Right atrium auricular region (tissue), 2 donors: ENCODE measurements at regions not wholly inside any gene's neighbourhood (a gene's known extent, or its start where the extent isn't known, plus 50 kb on each side); places are given as distances from the start of the nearest gene placed in this dataset.

Experiments used
- DNase-seq: peaks from one replicate; pipeline ENCODE4 v3.0.0-alpha.2; 2019; ENCODE audit warnings: low spot score
- H3K27ac ChIP-seq, 2 donors: fragments of 200-600 bp; sonication (generic); 1 replicate in 1 of 2; 2 replicates in 1 of 2; pipeline ENCODE4 v1.5.1; 2016 to 2019
- H3K27me3 ChIP-seq, 2 donors: fragments of 200-600 bp; sonication (generic); one replicate each; pipeline versions ENCODE4 v1.5.1 to v1.6.0; 2017 to 2019
- H3K36me3 ChIP-seq: fragments of 200-600 bp; sonication (generic); one replicate; pipeline ENCODE4 v1.5.1; 2016
- H3K4me1 ChIP-seq, 2 donors: fragments of 200-600 bp; sonication (generic); one replicate each; pipeline versions ENCODE4 v1.5.1 to v1.6.0; 2017 to 2019
- H3K4me3 ChIP-seq, 2 donors: fragments of 200-600 bp; sonication (generic); 1 replicate in 1 of 2; 2 replicates in 1 of 2; pipeline ENCODE4 v1.5.1; 2017 to 2019; ENCODE audit warnings: mild to moderate bottlenecking in 1 of 2, moderate library complexity in 1 of 2
- H3K9me3 ChIP-seq, 2 donors: fragments of 200-600 bp; sonication (generic); one replicate each; pipeline ENCODE4 v1.5.1; 2019
- TF ChIP-seq, protein P1 (sequence below), 2 donors: fragments of 200-600 bp; sonication (generic); IDR thresholded peaks; one replicate each; pipeline ENCODE4 v1.5.1; 2019; ENCODE audit warnings: antibody characterized with exemption in 2 of 2

GRCh38 chr6:147087641-147088040 is 116.6 kb upstream of the STXBP5 start:
- H3K4me1 ChIP-seq, result no peaks in the 10 kb centered on the region
- no peak overlapping the region for H3K4me3 ChIP-seq
- no peak for DNase-seq
- H3K36me3 ChIP-seq, result no peaks in the 10 kb centered on the region
- H3K27ac ChIP-seq, result no peak overlapping the region
- H3K27me3 ChIP-seq, result no peaks in the 10 kb centered on the region
- TF ChIP-seq, protein P1, sequence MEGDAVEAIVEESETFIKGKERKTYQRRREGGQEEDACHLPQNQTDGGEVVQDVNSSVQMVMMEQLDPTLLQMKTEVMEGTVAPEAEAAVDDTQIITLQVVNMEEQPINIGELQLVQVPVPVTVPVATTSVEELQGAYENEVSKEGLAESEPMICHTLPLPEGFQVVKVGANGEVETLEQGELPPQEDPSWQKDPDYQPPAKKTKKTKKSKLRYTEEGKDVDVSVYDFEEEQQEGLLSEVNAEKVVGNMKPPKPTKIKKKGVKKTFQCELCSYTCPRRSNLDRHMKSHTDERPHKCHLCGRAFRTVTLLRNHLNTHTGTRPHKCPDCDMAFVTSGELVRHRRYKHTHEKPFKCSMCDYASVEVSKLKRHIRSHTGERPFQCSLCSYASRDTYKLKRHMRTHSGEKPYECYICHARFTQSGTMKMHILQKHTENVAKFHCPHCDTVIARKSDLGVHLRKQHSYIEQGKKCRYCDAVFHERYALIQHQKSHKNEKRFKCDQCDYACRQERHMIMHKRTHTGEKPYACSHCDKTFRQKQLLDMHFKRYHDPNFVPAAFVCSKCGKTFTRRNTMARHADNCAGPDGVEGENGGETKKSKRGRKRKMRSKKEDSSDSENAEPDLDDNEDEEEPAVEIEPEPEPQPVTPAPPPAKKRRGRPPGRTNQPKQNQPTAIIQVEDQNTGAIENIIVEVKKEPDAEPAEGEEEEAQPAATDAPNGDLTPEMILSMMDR (IDR thresholded peaks at IDR 0.05), result no peak
- H3K9me3 ChIP-seq, result peaks cover 0 to 14% of the 10 kb centered on the region in 2 donors

DNA sequence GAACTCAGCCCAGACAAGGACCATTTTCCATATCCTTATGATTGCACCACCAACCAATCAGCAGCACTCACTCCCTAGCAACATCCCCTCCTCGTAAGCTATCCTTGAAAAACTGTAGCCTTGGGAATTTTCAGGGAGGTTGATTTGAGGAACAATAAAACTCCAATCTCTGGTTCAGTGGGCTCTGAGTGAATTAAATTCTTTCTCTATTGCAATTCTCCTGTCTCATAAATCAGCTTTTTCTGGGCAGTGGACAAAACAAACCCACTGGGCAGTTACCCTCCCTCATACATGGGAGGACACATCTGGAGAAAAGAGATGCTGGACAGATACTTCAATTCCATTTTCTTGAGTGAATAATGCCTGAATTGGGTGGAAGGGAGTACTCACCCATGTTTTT is 115.4 kb upstream of the STXBP5 start:
- Histone ChIP-seq H3K27ac (no peak overlapping the region), H3K9me3 (peaks cover 0 to 14% of the 10 kb centered on the region in 2 donors), H3K4me3 (no peak overlapping the region), H3K4me1 (no peaks in the 10 kb centered on the region), H3K27me3 (no peaks in the 10 kb centered on the region), H3K36me3 (no peaks in the 10 kb centered on the region)
- TF ChIP-seq, protein P1 (IDR thresholded peaks at IDR 0.05), result no peak
- no peak for DNase-seq

DNA sequence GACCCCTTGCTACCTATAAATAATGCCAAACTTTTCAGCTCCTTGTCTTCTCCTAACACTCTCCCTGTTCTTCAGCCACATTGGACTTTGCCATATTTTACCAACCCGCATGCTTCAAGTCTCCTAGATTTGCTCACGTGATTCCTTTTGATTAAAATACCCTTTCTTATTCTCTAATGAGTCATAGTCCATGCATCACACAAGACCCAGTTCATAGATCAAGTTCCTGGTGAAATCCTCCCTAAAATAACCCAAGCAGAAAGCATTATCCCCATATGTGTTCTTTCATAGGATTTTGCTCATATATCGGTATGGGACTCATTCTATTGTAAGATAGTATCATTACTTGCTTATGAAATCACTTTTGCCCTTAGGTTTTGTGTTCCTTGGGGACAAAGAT is 108.9 kb upstream of the STXBP5 start:
- TF ChIP-seq, protein P1 (IDR thresholded peaks at IDR 0.05), result no peak
- Histone ChIP-seq H3K36me3 (no peaks in the 10 kb centered on the region), H3K27ac (no peak overlapping the region), H3K4me1 (no peaks in the 10 kb centered on the region), H3K4me3 (no peak overlapping the region), H3K27me3 (no peaks in the 10 kb centered on the region), H3K9me3 (no peaks in the 10 kb centered on the region)
- DNase-seq, result no peak

DNA sequence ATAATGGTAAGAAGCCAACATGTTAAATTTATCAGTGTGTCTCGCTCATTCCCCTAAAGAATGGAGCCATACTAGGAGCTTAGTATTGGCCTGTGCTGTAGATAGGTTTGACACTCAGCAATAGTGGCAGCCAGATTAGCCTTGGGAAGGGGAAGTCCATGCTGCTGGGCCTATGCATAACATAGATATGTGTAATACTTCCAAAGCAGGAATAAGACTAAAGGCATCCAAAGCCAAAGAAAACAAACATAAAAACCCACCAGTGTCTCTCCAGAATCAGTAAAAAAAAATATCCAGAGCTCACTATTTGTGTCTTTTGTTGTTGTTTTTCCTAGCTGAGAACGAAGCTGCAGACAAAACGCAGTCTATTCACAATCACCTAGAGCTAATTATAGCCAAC is 104.2 kb upstream of the STXBP5 start:
- no peaks in the 10 kb centered on the region for H3K9me3 ChIP-seq
- H3K4me1 ChIP-seq, result no peaks in the 10 kb centered on the region
- TF ChIP-seq, protein P1 (IDR thresholded peaks at IDR 0.05), result no peak
- H3K27me3 ChIP-seq, result no peaks in the 10 kb centered on the region
- H3K4me3 ChIP-seq, result no peak overlapping the region
- H3K36me3 ChIP-seq, result no peaks in the 10 kb centered on the region
- no peak for DNase-seq
- H3K27ac ChIP-seq, result no peak overlapping the region

DNA sequence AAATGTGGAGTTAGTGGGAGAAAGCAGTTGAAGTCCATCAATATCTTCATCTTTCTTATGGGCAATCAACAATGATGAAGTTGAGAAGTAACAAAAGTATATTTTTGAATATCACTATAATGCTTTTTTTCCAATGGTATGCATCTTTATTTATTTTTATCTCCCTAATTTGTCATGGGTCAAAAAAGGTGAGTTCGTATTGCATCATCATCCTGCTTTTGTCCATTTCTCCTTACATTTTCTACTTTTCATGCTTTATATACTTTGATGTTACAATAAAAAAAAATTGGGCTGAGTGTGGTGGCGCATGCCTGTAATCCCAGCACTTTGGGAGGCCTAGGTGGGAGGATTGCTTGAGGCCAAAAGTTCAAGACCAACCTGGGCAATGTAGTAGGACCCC is 101.2 kb upstream of the STXBP5 start:
- Histone ChIP-seq H3K27ac (no peak overlapping the region), H3K4me1 (no peaks in the 10 kb centered on the region), H3K27me3 (no peaks in the 10 kb centered on the region), H3K4me3 (no peak overlapping the region), H3K36me3 (no peaks in the 10 kb centered on the region), H3K9me3 (no peaks in the 10 kb centered on the region)
- no peak for DNase-seq
- TF ChIP-seq, protein P1 (IDR thresholded peaks at IDR 0.05), result no peak

DNA sequence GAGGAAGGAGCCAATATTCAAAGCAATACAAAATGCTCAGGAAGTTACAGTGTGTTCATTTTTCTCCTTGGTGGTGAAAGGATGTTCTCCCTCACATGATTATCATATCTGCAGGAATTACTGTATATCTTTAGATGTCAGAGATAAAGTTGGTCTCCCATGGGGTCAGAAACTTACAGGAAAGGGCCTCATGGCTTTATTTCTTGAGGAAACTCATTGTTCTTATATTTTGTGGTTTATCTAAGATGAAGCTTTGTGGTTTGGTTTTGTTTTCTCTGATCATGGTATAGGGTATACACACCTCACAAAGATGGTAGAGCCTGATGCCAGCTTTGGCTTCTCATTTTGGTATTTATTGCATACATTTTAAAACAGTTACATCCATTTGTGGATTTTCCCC is 100.5 kb upstream of the STXBP5 start:
- Histone ChIP-seq H3K36me3 (no peaks in the 10 kb centered on the region), H3K4me1 (no peaks in the 10 kb centered on the region), H3K9me3 (no peaks in the 10 kb centered on the region), H3K27ac (no peak overlapping the region), H3K4me3 (no peak overlapping the region), H3K27me3 (no peaks in the 10 kb centered on the region)
- TF ChIP-seq, protein P1 (IDR thresholded peaks at IDR 0.05), result no peak
- no peak for DNase-seq
